Hematopoietic multipotent progenitor cell treated with erythropoietin and hydrocortisone succinate and interleukin-3 and kit ligand, for 6 days (in vitro differentiated cells): ENCODE measurements at regions not wholly inside any gene's neighbourhood (a gene's known extent, or its start where the extent isn't known, plus 50 kb on each side); places are given as distances from the start of the nearest gene placed in this dataset.
"Not testable (repeated sequence)": the region's sequence is repeated elsewhere in the genome, so short reads cannot be mapped to it uniquely, and the experiment has no call there.

ENCODE experiments used
- DNase-seq: peaks from one replicate; pipeline ENCODE4 v3.0.0-alpha.2; 2015

DNA sequence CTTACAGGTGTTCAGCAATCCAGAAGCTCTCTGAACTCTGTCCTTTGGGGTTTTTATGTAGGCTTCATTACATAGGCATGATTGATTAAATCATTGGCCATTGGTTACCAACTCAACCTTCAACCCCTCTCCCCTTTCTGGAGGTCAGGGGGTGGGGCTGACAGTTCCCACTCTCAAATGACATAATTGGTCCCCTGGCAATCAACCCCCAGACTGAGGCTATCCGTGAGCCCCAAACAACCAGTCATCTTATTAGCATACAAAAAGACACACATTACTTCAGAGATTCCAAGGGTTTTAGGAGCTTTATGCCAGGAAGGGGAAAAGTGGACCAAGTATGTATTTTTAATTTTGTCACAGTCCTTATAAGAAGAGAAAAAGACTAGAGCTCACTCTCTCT lies 92.1 kb downstream of the ZNF467 start:
- no peak for DNase-seq

DNA sequence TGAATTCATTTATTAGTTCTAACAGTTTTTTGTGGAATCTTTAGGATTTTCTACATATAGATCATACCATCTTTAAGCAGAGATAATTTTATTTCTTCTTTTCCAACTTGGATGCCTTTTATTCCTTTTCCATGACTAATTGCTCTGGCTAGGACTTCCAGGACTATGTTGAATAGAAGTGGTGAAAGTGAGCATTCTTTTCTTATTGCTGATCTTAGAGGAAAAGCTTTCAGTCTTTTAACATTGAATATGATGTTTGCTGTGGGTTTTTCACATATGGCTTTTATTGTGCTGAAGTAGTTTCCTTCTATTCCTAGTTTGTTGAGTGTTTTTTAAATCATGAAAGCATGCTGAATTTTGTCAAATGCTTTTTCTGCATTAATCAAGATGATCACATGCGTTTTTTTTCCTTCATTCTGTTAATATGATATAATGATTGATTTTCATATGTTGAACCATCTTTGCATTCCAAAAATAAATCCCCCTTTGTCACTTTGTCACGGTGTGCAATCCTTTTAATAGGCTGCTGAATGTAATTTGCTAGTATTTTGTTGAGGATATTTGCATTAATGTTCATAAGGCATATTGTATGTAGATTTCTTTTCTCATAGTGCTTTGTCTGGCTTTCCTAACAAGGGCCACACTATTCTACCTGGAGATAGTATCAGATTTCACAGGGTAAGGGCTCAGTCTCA lies 92.9 kb downstream of the ZNF467 start:
- DNase-seq = no peak

DNA sequence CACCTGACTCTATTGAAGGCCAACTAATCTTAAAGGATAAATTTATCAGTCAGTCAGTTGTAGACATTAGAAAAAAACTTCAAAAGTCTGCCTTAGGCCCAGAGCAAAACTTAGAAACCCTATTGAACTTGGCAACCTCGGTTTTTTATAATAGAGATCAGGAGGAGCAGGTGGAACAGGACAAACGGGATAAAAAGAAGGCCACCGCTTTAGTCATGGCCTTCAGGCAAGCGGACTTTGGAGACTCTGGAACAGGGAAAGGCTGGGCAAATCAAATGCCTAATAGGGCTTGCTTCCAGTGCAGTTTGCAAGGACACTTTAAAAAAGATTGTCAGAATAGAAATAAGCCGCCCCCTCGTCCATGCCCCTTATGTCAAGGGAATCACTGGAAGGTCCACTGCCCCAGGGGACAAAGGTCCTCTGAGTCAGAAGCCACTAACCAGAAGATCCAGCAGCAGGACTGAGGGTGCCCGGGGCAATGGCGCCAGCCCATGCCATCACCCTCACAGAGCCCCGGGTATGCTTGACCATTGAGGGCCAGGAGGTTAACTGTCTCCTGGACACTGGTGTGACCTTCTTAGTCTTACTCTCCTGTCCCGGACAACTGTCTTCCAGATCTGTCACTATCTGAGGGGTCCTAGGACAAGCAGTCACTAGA lies 98.5 kb downstream of the ZNF467 start:
- not testable (repeated sequence) for DNase-seq

DNA sequence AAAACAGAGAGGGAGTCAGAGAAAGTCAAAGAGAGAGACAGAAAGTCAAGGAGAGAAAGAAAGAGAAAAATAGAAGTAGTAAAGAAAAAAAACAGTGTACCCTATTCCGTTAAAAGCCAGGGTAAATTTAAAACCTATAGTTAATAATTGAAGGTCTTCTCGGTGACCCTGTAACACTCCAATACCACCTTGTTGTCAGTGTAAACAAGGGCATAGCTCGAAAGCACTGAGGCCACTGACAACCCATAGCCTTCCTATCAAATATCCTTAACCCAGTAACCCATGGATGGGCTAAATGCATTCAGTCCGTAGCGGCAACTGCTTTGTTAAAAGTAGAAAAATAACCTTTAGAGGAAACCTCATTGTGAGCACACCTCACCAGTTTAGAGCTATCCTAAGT lies 100.4 kb downstream of the ZNF467 start:
- no peak for DNase-seq

DNA sequence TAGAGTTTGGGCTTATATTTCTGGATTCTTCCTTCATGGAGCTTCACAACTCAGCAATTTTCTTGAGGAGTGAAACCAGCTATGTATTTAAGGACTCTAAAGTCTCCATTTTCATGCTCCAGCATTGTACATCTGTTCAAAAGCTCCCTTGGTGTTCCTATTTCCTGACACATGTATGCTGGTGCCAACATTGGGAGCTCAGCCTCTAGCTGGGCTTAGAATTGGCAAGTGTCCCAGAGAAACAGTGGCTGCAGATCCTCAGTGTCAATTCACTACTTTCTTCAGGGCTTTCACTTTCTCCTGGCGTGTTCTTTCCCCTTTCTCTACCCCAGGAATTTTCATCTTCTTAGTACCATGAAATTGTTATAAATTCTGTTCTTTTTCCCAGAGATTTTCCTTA lies 103.1 kb downstream of the ZNF467 start:
- peak; percentile 16 for DNase-seq

DNA sequence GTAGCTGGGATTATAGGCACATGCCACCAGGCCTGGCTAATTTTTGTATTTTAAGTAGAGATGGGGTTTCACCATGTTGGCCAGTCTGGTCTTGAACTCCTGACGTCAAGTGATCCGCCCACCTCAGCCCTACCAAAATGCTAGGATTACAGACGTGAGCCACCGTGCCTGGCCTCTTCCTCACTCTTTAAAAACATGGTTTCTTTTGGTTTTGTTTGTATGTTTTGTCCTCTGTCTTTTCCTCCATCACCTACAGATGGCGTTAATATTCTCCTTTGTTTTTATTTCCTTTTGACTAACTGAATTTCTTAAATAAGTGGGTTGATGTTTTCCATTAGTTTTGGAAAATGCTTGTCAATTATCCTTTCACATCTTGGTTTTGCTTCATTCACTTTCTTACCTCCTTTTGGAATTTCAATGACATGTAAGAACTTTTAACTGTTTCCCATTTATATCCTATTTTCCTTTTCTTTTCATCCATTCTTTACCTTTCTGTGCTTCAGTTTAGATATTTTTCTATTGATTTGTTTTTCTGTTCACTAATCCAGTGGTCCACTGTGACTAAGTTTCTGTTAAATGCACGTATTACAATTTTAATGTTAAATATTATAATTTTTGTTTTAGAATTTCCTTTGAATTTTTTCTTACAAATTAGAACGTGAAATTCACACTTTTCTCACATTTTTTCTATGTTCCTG lies 104.1 kb downstream of the ZNF467 start:
- peak; percentile 41 for DNase-seq

DNA sequence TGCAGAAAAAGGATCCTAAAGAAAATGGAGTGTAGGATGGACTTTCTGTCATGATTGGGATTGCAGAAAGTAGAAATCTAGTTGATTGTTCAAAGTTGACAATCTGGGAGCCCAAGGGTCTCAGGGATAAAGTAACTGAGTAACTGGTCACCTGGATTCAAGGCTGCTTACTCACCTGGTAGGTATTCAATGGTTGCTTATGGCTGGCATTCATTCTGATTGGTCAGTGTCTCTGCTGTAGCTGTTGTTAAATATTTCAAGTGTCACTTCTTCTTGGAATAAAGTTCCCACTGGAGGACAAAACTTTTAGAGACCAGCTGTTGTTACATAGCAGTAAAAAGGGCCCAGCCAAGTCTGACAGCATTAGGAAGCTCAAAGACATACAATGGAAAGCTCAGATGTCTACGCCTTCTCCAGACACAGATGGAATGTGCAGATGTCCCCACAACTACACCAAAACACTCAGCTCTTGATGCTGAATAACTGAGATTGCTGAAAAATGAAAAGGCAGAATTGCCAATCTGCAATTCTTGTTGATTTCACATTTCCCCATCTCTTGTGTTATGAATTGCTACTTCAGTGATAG lies 106.9 kb downstream of the ZNF467 start:
- no peak for DNase-seq

DNA sequence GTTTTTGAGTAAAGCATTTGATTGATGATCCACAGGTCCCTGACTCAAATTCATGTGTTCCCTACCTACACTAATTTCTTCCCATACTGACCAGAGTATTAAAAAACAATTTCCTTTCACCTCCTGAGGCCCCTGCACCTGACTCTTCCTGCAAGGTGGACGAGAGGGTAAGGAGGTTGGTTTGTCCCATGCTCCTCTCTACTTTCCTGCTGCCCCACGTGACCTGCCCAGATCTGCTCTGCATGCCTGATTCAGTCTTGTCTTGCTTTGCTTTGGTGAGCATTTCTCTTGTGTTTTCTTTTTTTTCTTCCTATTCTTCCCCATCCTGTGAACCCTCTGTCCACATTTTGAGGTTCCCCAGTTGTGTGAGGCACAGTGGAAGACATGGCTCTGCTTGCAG lies 107.8 kb downstream of the ZNF467 start:
- DNase-seq = not testable (repeated sequence)

DNA sequence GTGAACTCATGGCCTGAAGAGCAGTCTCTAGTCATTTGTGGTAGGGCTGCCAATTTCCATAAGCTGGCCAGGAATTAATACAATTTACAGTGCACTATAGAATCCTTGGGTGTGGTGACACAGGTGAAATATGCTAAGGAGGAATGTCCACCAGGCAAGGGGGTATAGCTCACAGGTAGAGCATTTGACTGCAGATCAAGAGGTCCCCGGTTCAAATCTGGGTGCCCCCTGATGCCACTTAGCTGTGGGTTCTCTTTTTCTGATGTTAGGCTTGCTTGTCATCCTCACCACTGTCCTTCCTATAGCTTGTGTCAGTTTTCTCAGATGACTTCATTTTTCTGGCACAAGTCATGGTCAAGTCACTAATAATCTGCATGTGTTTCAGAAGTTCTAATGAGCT lies 108.7 kb downstream of the ZNF467 start:
- DNase-seq = no peak

DNA sequence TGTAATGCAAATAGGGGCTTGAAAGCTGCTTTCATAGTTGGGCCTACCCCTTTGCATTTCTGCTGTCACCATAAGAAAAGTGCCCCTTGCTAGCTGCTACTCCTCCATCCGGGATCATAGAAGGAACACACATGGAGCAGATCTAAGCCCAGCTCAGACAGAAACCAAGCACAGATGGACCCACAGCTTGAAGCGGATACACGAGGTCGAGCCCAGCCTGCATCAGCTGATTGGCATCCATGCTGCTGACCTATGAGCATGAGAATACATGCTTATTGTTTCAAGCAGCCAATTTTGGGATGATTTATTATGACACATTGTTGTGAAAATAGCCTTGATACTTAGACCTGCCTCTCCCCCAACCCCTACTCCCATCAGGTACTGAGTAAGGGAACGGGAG lies 109.2 kb downstream of the ZNF467 start:
- no peak for DNase-seq

DNA sequence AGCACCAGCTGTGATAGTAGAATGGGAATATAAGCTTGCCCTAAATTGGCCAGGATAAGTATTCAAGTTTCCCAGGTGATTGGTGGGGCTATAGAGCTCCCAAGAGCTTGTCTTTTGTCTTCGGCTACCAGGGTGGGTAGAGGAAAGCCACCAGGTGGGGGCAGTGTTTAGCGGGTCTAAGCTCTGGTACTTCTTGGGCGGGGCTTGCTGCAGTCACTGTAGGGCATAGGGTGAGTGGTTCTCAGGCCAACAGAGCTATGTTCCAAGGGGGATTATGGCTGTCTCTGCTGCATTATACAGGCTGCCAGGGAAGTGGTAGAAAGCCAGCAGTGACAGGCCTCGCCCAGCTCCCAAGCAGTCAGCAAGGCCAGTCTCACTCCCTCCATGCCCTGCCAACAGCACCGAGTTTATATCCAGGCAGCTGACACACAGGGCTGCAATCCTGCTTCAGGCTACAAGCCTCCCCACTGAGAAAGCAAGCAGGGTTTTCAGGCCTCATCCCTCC lies 110.7 kb downstream of the ZNF467 start:
- peak; percentile 87 for DNase-seq

DNA sequence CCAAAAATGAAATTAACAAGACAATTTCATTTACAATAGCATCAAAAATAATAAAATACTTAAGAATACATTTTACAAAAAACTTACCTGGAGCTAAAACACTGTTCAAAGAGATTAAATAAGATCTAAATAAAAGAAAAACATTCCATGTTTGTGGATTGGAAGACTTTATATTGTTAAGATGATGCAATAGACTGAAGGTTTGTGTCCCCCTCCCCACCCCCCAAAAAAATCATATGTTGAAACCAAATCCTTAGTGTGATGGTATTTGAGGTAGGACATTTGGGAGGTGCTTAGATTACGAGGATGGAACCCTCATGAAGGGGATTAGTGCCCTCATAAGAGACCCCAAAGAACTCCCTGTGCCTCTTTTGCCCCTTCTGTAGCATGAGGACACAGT lies 117.6 kb downstream of the ZNF467 start:
- DNase-seq = no peak

DNA sequence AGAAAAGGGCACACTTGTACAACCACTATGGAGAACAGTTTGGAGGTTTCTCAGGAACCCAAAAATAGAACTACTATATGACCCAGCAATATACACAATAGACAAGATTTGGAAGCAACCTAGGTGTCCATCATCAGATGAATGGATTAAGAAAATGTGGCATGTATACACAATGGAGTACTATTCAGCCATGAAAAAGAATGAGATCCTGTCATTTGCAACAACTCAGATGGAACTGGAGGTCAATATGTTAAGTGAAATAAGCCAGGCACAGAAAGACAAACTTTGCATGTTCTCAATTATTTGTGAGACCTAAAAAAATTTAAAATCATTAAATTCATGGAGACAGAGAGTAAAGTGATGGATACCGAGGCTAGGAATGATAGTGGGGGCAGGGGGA lies 118.8 kb downstream of the ZNF467 start:
- DNase-seq = no peak

DNA sequence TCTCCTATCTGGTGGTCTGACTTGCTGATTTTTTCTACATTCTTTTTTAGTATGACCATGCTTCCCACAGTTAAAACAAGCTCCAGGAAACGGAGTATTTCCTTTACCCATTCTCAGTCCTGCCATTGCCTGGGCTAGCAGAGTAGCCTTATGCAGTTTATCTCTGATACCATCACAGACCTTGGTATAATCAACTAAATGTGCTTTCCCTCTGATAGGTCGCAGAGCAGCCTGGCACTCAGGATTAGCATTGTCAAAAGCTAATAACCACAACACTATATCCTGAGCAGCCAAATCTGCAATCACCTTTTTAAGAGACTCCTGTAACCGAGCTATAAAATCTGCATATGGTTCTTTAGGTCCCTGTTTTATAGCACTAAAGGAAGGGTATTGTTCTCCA lies 123.2 kb downstream of the ZNF467 start:
- DNase-seq = not testable (repeated sequence)

DNA sequence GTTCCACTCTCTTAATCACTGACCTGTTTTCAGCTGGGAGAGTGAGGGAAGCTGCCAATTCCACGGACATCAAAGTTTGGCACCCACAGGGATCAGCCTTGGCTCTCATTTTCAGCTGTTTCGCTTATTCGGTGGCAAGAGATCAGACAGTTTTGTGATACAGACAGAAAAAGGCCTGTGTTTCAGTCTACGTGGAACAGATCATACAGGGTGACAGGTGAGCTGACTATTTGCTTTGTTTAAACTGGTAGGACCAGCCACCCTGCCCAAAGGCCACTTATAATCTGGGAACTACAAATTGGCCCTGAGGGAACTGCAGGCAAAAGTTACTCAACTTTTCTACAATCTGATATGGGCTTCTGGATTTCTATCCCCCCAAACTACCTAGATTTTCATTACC lies 128.6 kb downstream of the ZNF467 start:
- no peak for DNase-seq

DNA sequence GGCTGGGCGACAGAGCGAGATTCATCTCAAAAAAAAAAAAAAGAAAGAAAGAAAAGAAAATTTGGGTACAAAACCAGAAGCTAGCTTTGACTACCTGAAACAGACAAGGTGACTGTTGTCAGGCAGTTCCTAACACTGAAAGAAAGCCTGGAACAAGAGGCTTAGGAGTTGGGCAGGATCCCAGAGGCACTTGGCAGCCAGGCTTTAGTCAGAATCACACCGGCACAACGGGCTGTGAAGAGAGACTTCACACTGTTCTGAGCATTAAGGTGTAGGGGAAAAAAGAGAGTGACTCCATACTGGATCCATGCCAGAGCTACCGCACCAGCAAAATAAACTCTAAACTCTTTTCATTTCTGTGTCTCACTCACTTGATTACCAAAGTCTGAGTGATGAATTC lies 130.8 kb downstream of the ZNF467 start:
- no peak for DNase-seq

DNA sequence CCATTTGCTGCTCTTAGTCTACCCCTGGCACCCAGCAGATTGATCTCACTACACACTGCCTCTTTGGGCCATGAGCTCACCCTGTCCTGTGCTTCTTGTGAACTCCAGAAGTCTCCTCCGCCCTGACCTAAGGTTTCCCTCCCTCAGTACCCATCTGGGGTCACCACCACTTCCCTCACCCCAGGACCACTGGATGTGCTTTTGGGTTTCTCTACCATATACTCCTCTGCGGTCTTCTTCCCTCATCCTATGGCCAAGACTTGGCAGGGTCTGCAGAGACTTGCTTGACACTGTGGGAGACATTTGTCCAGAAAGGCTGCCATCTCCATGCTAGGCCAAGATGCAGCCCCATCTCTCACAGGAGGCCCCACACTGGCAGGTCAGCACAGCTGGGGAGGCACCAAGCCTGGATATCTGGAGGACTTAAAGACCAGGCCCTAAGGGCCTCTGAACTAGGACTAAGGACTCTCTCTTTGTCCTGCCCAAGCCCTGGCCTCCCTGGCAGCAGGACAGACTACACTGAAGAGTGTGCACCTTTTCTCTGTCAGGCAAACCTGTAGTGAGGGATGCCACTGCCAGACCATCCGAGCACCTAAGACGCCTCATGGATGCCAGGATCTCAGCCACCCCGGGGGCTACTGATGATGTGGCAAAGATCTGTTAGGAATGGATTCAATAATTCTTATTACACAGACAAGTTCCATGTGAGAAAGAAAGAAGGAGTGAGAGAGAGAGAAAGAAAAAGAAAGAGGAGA lies 134.6 kb downstream of the ZNF467 start:
- no peak for DNase-seq

DNA sequence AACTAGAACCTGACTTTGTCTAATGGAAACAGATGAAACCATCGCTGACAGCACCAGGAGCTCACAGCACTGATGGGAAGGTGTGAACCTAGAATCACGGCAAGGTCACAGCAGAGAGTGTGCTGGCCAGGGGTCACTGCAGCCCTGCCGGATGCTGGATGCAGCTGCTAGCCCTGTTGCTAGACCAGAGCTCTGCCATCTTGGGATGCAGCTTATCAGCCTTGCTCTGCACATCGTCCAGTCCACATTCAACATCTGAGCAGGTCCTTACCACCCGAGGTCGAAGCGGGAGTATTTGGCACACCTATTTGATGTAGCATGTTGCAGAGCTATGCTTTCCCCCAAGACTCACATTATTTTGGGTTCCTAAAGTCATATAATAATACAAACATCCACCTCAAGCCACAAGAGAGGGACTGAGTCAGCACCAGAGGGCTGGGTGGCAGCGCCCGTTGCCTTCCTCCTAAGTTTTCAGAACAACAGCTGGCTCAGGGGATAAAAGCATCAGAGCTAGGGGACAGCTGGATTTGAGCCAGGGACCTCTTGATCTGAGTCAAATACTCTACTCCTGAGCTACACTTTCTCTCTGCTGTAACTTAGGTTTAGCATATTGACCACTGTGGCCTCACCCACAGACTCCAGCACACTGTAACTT lies 135.3 kb downstream of the ZNF467 start:
- DNase-seq = no peak

DNA sequence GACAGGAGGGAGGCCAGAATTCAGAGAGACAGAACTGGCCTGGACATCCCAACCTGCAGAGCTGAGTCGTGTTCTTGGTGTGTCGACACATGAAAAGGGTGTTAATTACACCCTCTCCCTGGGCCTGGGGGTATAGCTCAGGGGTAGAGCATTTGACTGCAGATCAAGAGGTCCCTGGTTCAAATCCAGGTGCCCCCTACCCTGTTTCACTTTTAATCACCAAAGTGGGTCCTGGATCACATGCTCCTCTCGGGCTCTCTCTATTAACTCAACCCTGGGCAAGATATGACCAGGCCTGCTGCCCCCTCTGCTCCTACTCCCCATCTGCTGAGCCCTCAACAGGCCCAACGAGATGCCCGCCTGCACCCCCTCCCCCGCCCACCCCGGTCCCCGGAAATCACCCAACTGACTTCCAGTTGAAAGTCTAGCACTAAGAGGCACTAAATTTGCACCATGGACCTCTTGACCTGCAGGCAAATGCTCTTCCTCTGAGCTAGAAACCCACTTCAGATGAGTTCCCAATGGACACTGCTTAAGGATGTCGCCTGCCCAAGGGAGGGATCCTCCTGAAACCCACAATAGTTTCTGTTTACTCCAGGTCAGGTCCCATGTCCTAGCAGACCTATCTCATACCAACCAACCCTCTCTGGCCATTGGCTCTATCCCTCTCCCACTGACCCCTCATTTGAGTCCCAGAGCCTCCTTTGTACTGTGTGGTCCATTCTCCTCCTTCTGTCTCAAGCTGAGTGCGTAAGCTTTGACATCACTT lies 137.6 kb downstream of the ZNF467 start:
- DNase-seq = no peak

DNA sequence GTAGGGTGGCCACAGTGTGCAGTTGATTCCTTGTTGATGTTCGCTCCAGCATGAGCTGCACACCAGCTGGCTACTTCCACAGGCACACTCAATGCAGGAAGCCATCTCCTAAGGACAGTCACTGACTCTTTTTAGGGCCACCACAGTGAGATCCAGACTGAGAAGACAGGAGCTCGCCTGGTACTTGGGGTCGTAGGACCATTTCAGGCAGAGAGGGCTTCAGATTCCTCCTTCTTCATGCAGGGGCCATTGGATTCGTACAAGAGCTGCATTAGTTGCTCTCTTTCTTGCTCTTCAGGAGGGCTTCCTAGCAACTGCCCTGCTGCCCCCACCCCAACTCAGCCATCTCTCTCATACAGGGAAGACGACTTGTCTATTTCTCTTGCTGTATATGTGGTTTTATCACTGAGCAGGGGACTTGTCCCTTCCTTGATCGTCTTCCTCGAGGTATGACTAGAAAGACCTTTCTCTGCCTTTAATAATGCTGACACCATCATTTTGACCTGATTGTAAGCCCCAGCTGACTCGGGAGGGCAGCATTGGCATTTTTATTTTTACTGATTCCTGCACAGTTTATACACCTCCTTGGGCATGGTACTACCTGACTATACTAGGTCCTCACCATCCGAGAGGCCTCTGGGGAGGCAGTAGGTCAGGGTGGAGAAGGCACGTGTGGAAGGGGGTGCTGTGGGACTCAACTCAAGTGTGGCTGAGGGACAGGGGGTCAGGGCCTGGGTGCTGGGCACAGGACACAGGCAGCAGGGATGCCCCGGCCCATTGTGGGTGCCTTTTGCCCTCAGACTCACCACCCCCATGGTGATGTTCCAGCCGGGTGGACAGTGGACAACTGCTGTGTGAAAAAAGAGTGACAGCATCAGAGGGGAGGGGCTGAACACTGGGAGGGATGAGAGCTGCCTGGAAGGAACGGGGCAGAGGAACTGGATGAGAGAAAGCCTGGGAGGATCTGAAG lies 136.7 kb upstream of the ZNF746 start:
- DNase-seq = no peak
